HG03575 (cell line): ENCODE measurements at regions not wholly inside any gene's neighbourhood (a gene's known extent, or its start where the extent isn't known, plus 50 kb on each side); places are given as distances from the start of the nearest gene placed in this dataset.
"Not testable (repeated sequence)": the region's sequence is repeated elsewhere in the genome, so short reads cannot be mapped to it uniquely, and the experiment has no call there.

Experiments
- ATAC-seq: cut with Tn5 transposase; IDR thresholded peaks from one replicate; pipeline ENCODE4 v1.9.1; 2021; ENCODE audit not compliant: unreplicated experiment, insufficient number of reproducible peaks, low FRiP score; ENCODE audit errors: extremely low read depth

GRCh38 chr2:144638250-144638649 is 118.3 kb upstream of the ZEB2 start:
- not testable (repeated sequence) for ATAC-seq

- not testable (repeated sequence) for ATAC-seq
Observed at GRCh38 chr2:144636860-144637259, 116.9 kb upstream of the ZEB2 start.

GRCh38 chr2:144632809-144633208 is 112.9 kb upstream of the ZEB2 start:
- ATAC-seq, result no peak

GRCh38 chr2:144631636-144632035 is 111.7 kb upstream of the ZEB2 start:
- no peak for ATAC-seq

DNA sequence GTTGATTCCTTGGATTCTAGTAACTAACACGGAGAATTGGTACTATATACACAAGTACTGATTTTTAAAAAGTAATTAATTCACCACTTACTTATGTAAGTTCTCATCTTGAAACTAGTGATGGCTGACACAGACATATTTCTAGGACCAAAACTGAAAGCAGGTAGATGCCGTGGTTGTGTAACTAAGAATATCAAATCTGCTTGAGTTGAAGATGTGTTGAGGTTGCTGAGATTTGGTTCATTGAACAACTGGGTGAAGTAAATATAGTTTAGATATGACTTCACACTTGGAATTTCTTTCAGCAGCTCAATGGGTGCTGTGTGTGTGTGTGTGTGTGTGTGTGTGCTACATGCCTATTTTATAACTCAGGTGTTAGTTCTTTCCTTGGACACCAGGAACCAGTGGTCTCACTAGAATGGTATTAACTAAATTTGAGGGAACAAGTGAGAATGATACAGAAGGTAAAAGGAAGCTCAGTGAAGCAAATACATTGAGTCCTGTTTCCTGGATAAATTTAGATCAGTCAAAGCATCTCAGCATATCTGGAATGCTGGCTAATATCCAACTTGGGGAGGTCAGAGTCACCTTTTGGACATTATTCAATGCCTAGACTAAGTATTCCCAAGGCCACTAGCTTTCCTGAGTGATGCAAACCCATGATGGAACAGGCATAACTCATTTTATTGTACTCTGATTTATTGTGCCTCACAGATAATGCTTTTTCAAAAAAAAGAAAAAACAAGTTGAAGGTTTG is 110.7 kb upstream of the ZEB2 start:
- ATAC-seq, result peak; percentile 71

DNA sequence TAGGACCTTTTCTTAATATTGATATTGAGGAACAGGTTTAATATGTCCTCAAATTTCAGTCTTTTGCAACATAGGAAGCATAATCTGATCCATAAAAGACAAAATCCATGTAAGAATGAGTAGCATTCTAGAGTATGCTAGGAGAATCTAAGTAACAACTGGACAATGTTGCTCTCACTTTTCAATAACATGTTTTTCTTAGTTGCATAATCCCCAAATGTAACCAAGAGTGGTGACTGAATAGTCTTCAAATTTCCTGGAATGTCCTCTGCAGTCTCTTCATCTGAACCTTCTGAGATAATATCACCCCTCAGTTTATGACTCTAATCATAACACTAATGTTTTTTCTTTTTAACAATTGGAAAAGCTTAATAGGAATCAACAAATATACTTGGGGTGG is 110.0 kb upstream of the ZEB2 start:
- ATAC-seq, result no peak

GRCh38 chr2:144628566-144628965 is 108.6 kb upstream of the ZEB2 start:
- no peak for ATAC-seq

DNA sequence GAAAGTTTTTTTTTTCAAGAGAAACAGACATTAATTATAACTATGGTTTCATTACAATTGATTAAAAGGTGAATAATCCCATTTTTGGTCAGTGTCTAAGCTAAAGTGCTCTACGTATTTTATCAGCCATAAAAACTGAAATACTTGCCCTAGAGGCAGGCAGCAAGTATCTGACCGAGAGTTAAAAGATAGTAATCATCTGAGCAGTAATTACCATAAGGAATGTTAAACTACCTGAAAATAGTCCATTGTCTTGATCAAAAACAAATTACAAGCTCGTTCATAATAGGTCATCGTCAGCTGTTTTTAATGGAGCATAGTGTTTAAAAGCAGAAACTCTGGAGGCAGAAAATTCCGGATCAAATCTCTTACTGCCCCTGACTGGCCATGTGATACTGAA is 105.7 kb upstream of the ZEB2 start:
- ATAC-seq, result no peak

- no peak for ATAC-seq
Observed at GRCh38 chr2:144625226-144625625, 105.3 kb upstream of the ZEB2 start.

DNA sequence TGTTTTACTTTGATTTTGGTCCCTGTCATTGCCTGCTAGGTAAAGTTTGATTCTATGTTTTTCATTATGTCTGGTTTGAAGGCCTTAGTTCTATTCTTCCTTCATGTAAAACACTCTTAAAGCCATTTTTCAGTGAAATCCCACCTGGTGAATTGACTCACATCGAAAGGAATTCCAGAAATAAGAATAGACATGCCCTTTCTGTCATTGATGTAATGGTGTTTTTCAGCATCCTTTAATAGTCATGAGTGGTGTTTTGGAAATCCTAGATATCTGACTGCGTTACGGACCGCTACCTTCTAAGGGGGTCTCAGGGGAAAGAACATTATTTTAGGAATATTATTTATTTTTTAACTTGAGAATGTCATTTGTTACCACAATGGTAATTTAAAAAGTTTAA is 104.5 kb upstream of the ZEB2 start:
- no peak for ATAC-seq

GRCh38 chr2:144622373-144622772 is 102.5 kb upstream of the ZEB2 start:
- ATAC-seq, result not testable (repeated sequence)

DNA sequence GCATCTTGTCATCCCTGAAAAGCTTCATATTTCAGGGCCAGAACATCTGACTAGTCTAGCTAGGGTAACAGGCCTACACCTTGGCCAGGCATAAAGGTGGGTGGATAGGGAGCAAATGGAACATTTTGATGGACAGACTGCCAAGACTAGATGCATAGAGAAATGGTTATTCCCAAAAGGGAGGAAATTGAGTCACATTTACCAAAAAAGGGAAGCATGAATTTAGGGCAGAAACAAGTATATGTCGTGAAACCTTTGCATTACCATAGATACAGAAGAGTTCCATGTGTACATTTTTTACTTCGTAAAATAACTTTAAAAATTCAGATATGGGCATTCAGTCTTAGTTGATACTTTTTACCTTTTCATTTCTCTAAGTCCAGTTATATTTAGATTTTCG is 101.3 kb upstream of the ZEB2 start:
- ATAC-seq, result no peak

- ATAC-seq, result no peak
Observed at GRCh38 chr2:144619760-144620159, 99.8 kb upstream of the ZEB2 start.

- not testable (repeated sequence) for ATAC-seq
Observed at GRCh38 chr2:144617171-144617570, 97.3 kb upstream of the ZEB2 start.

DNA sequence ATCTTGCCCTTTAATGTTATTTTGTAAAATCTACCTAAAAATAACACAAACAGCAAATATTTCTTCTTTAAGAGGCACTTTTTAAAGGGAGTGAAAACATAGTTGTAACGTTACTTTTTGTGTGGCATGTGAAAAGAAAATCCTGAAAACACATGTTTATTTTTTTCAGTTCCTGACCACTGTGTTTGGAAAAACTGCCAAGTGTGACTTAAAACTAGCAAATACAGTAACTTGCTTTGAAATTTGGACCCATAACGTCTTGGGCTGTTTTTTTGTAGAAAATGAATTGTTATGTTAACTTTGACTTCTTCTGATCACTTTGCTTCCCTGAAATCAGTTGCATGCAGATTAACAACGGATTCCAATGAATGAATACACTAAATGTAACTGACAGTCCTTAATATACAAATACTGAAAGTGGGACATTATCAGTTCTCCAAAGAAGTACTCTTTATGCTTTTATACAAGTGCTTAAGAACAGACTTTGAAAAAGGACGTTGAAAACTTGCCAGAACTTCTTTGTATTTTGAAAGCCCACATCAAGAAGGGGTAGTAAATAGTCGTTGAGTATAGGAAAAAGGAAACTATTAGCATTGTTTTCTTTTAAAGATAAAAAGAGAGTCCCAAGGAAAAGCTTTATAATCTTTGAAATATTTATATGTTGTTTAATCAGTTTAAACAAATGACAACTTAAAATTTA is 96.1 kb upstream of the ZEB2 start:
- ATAC-seq, result no peak

GRCh38 chr2:144607891-144608521 is 88.1 kb upstream of the ZEB2 start:
- no peak for ATAC-seq

- ATAC-seq, result no peak
Observed at GRCh38 chr2:144607099-144607498, 87.2 kb upstream of the ZEB2 start.

DNA sequence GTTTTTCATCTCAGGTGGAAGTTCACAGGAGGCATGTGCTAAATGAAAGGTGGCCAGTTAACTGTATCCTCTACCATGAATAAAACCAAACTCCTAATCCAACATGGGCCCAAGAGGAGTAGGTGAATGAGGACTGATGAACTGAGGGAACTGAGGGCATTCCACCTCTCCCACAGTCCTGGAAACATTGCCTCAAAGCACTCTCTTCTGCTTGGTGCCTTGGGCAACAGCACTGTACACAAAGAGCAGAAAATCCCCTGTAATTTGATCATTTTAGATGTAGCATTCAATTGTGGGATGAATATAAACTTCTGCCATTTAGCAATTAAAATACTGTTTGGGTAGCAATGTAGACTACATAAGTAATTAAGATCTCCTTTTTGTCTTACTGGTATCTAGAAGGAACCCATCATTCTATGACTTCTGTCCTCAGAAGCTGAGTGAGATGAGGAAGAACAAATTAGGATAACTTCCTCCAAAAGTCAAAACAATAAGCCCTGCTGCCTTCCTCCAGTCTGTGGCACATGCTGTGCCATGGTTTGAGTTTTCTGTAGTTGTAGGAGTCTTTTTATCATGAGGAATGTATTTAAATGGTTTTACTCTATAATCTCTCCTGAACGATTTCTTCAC is 86.7 kb upstream of the ZEB2 start:
- ATAC-seq, result no peak

GRCh38 chr2:144605231-144605840 is 85.4 kb upstream of the ZEB2 start:
- no peak for ATAC-seq
